Mucosa of descending colon (tissue), 3 donors: ENCODE measurements at regions not wholly inside any gene's neighbourhood (a gene's known extent, or its start where the extent isn't known, plus 50 kb on each side); places are given as distances from the start of the nearest gene placed in this dataset.

Experiments used
- ATAC-seq: fragments of 200-7000 bp; cut with Tn5 transposase; one replicate; pipeline ENCODE4 v1.9.1; 2020; ENCODE audit warnings: mild to moderate bottlenecking, moderate library complexity
- DNase-seq, 3 donors: peaks; one replicate each; pipeline ENCODE4 v3.0.0-alpha.2; 2020
- H3K36me3 ChIP-seq: fragments of 200-600 bp; one replicate; pipeline ENCODE4 v1.8.0; 2021; ENCODE audit warnings: low read depth, mild to moderate bottlenecking
- H3K4me1 ChIP-seq: fragments of 200-600 bp; one replicate; pipeline ENCODE4 v1.8.0; 2021; ENCODE audit warnings: low read depth, mild to moderate bottlenecking
- H3K4me3 ChIP-seq: fragments of 200-600 bp; one replicate; pipeline ENCODE4 v1.8.0; 2021; ENCODE audit warnings: mild to moderate bottlenecking
- H3K9me3 ChIP-seq: fragments of 200-600 bp; one replicate; pipeline ENCODE4 v1.8.0; 2021; ENCODE audit warnings: mild to moderate bottlenecking
- CTCF ChIP-seq: fragments of 200-600 bp; IDR thresholded peaks from one replicate; pipeline ENCODE4 v1.8.0; 2022; ENCODE audit warnings: antibody characterized with exemption, mild to moderate bottlenecking
- intact Hi-C, 2 donors: fragments of 100-400 bp; cut with DNase I in 1 of 2; cut with micrococcal nuclease in 1 of 2; formaldehyde crosslinking; loops; one replicate each; pipeline versions ENCODE4 v1.11.0 to v1.11.1; 2022; cut with DNase I, micrococcal nuclease
- donor health status: DM: no; HTN: no; CAD: no; lungs with moderate emphysema.
- donor health status: DM: no; HTN: no; CAD: no.
- donor health status: DM: no; HTN: yes; CAD: no.

DNA sequence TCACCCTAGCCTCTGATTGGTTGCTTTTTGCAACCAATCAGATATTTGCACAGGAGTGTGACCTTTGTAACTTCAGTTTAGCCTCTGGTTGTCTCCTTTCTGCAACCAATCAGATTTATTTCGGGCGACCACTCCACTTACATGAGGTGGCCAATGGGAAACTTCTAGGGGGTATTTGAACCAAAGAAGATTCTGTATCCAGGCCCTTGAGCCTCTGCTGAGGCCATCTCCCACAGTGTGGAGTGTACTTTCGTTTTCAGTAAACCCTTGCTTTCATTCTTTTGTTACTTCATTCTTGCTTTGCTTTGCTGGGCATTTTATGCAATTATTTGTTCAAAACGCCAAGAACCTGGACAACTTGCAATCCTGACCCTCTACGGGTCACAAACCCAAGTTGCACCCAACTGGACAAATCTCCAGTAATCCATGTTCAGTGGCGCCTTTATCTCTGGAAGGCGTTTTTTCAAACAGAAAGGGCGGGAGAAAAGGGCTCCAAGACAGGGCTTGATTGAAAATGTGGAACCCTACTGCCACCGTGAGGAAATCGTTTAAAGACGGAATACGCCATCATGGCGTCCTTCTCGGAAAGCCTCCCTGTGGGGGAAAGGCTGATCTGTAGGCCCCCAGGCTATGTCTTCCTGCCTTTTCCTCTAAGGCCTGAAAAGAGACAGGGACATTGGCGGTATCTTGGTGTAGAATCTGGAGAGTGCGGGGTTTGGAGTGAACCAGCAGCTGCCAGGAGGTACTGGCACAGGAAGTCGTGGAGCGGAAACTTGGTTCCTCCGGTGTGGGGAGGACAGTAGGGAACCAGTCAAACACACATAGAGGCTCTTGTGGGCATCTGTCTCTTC lies 184.6 kb downstream of the OR13H1 start:
- DNase-seq (peak in 1 of 3 donors; percentile 59), ATAC-seq (peak; percentile 90)
- no peak for TF ChIP-seq CTCF
- intact Hi-C loops = no loop called here
- H3K4me1 ChIP-seq = no peaks in the 10 kb centered on the region
- H3K36me3 ChIP-seq = no peaks in the 10 kb centered on the region
- H3K9me3 ChIP-seq = peaks cover 3% of the 10 kb centered on the region
- H3K4me3 ChIP-seq = no peak overlapping the region

DNA sequence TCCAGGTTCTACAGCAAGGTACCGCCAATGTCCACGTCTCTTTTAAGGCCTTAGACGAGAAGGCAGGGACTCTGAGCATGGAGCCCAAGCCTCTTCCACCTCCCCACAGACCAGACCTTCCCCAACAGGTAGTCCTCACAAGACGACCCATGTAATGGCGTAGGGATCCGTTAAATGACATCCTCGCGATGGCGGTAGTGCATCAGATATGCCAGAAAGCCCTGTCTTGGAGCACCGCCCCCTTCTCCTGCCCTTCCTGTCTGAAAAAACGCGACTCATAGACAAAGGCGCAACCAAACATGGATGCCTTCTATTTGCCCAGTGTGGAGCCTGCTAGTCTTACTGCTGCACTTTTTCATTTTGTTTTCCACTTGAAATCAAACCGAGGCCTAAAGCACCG lies 185.4 kb downstream of the OR13H1 start:
- intact Hi-C loops = no loop called here
- Histone ChIP-seq H3K4me3 (no peak overlapping the region), H3K9me3 (peaks cover 3% of the 10 kb centered on the region), H3K36me3 (no peaks in the 10 kb centered on the region), H3K4me1 (no peaks in the 10 kb centered on the region)
- no peak for TF ChIP-seq CTCF
- ATAC-seq (peak; percentile 93), DNase-seq (peak in 1 of 3 donors; percentile 85)

DNA sequence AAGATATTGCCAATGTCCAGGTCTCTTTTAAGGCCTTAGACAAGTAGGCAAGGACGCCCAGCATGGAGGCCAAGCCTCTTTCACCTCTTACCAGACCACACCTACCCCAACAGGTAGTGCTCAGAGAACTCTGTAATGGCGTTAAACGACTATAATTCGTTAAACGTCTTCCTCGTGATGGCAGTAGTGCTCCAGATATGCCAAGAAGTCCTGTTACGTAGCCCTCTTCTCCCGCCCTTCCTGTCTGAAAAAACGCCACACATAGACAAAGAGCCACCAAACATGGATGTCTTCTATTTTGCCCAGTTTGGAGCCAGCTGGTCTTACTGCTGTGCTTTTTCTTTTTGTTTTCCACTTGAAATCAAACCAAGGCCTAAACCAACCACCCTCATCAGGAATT lies 190.7 kb downstream of the OR13H1 start:
- intact Hi-C loops = no loop called here
- Histone ChIP-seq H3K9me3 (no peaks in the 10 kb centered on the region), H3K36me3 (no peaks in the 10 kb centered on the region), H3K4me1 (no peaks in the 10 kb centered on the region), H3K4me3 (no peak overlapping the region)
- no peak for TF ChIP-seq CTCF
- ATAC-seq (peak; percentile 91), DNase-seq (no peak)

DNA sequence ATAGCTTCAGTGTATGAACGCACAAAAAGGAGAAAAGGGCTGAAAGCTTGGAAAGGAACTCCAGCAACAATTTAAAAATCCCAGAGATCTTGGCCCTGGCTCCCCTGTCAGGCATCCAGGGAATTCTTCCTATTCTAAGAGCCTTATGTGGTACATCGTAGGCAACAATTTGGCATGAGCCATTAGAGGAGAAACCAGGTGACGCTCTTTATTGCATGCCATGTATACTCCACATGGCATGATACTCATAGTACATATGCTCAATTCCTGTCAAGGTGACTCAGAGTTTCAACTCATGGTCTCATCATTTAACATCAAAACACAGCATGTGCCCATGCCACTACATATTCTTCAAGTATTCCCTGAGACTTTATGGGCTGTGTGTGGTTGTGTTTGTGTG lies 191.3 kb downstream of the OR13H1 start:
- Histone ChIP-seq H3K36me3 (no peaks in the 10 kb centered on the region), H3K9me3 (peaks cover 2% of the 10 kb centered on the region), H3K4me1 (no peaks in the 10 kb centered on the region), H3K4me3 (no peak overlapping the region)
- ATAC-seq (no peak), DNase-seq (no peak)
- intact Hi-C loops = no loop called here
- TF ChIP-seq CTCF = no peak

DNA sequence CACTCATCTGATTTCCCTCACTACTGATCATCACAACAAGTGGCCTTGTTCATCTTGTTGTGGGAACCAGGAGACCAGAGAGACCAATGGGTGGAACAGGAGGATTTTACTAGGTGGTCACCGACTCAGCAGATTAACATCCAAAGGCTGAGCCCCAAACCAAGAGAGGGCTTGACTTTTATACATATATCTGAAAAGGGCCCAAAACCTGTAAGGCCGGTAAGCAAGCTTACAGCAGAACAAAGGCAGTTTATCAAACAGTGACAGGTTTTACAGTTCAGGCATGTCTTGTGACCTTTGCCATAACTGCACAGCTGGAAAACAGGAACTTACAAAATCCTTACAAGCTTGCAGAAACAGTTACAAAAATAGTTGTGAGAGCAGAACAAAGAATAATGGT lies 195.9 kb downstream of the OR13H1 start:
- Histone ChIP-seq H3K9me3 (peaks cover 2% of the 10 kb centered on the region), H3K4me3 (no peak overlapping the region), H3K4me1 (no peaks in the 10 kb centered on the region), H3K36me3 (no peaks in the 10 kb centered on the region)
- no peak for ATAC-seq
- intact Hi-C loops = no loop called here
- DNase-seq = no peak
- no peak for TF ChIP-seq CTCF
